Ectodermal cell (in vitro differentiated cells): ENCODE measurements at regions not wholly inside any gene's neighbourhood (a gene's known extent, or its start where the extent isn't known, plus 50 kb on each side); places are given as distances from the start of the nearest gene placed in this dataset.

ENCODE experiments used
- H3K27ac ChIP-seq: 2 replicates; pipeline ENCODE4 v1.7.0; 2013; ENCODE audit warnings: mild to moderate bottlenecking, low read depth, low read length; ENCODE audit not compliant: insufficient read depth, poor library complexity, severe bottlenecking
- H3K27me3 ChIP-seq: 2 replicates; pipeline ENCODE4 v1.7.0; 2013; ENCODE audit warnings: mild to moderate bottlenecking, low read length; ENCODE audit not compliant: insufficient read depth, control insufficient read depth, poor library complexity, severe bottlenecking
- H3K36me3 ChIP-seq: one replicate; pipeline ENCODE4 v1.7.0; 2013; ENCODE audit warnings: low read length; ENCODE audit not compliant: control insufficient read depth, insufficient read depth
- H3K4me1 ChIP-seq: one replicate; pipeline ENCODE4 v1.7.0; 2013; ENCODE audit warnings: low read length; ENCODE audit not compliant: control insufficient read depth, insufficient read depth
- H3K4me3 ChIP-seq: 2 replicates; pipeline ENCODE4 v1.7.0; 2013; ENCODE audit warnings: low read depth, low read length, control low read depth; ENCODE audit not compliant: insufficient read depth
- H3K9me3 ChIP-seq: 2 replicates; pipeline ENCODE4 v1.7.0; 2013; ENCODE audit warnings: mild to moderate bottlenecking, low read length, moderate library complexity; ENCODE audit not compliant: control insufficient read depth
- WGBS, 2 experiments: methylation state at CpG; one replicate each; pipeline ENCODE4 v1.1.7; 2013; ENCODE audit warnings: missing lambda C conversion rate in 2 of 2; 5-methylcytosine and 5-hydroxymethylcytosine counted together

- 93 to 95% methylated on average over 10 of the region's 10 CpGs for WGBS, 2 experiments
- Histone ChIP-seq H3K27ac (no peak overlapping the region), H3K36me3 (no peaks in the 10 kb centered on the region), H3K27me3 (no peaks in the 10 kb centered on the region), H3K9me3 (no peaks in the 10 kb centered on the region), H3K4me3 (no peak overlapping the region), H3K4me1 (no peaks in the 10 kb centered on the region)
Observed at GRCh38 chr11:116527180-116527991, 245.4 kb downstream of the BUD13 start.

DNA sequence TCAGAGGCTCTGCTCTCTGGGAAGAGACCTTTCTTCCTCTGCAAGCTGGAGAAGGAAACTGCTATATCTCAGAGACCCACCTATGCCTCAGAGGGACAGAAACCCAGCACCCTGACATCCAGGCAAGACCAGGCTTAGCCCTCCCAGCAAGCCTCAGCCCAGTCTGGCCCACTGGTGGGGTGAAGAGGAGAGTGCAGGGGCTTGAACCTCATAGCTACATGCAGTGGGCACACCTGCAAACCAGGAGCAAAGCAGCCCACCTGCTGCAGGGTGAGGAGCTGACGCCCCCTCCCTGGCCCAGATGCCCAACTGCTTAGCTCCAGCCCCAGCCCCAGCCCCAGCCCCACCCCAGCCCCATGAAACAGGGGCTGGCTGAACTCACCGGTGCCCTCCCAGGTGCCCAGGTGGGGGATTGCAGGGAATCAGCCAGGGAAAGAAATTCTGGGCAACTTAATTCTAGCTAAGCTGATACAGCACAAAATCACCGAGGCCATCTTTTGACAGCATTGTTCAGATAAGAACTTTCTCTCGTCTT lies 246.8 kb downstream of the BUD13 start:
- Histone ChIP-seq H3K27ac (no peak overlapping the region), H3K36me3 (no peaks in the 10 kb centered on the region), H3K27me3 (no peaks in the 10 kb centered on the region), H3K9me3 (no peaks in the 10 kb centered on the region), H3K4me3 (no peak overlapping the region), H3K4me1 (no peaks in the 10 kb centered on the region)
- 90 to 93% methylated on average over 4 of the region's 4 CpGs for WGBS, 2 experiments

DNA sequence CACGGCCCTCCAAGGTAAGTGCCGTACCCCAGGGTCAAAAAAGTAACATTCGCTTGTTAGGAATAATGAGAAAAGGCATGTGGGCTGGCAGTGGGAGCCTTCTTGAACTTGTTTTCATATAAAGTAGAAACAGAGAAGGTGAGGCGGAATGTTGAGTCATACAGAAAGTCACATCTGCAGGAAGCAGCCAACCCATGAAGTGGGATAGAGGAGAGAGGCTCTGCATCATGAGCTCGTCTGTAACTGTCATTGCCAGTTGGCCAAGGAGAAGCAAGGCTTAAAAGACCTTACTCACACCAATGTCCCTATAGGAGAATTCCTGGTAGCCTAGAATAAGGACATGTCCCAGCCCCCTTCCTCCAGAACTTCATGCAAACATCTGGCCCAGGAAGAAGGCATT lies 253.3 kb downstream of the BUD13 start:
- H3K9me3 ChIP-seq = no peaks in the 10 kb centered on the region
- no peaks in the 10 kb centered on the region for H3K36me3 ChIP-seq
- no peak overlapping the region for H3K27ac ChIP-seq
- H3K27me3 ChIP-seq = no peaks in the 10 kb centered on the region
- peaks cover 6% of the 10 kb centered on the region for H3K4me1 ChIP-seq
- H3K4me3 ChIP-seq = no peak overlapping the region
- WGBS, 2 experiments = 90 to 92% methylated on average over 5 of the region's 5 CpGs

- Histone ChIP-seq H3K36me3 (no peaks in the 10 kb centered on the region), H3K27ac (no peak overlapping the region), H3K4me3 (no peak overlapping the region), H3K4me1 (peaks cover 6% of the 10 kb centered on the region), H3K9me3 (no peaks in the 10 kb centered on the region), H3K27me3 (no peaks in the 10 kb centered on the region)
- WGBS, 2 experiments = 87 to 88% methylated on average over 10 of the region's 10 CpGs
Observed at GRCh38 chr11:116518141-116518540, 254.6 kb downstream of the BUD13 start.

DNA sequence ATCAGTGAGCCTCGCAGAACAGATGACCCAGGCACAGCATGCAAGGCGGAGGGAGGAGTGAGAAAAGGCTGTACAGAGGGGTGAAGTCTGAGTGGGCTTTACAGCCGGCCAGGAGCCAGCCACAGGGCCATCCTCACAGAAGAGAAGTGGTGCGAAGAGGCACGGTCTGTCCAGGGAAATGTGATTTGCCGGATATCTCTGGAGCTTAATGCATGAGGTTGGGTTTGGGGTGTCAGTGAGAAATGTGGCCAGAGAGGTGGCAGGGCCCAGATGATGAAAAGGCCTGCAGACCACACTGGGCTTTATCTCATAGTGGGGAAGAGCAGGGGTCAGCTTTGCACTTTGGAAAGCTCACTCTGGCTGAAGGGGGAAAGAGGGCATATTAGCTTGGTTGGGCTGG lies 255.2 kb downstream of the BUD13 start:
- Histone ChIP-seq H3K36me3 (no peaks in the 10 kb centered on the region), H3K9me3 (no peaks in the 10 kb centered on the region), H3K27ac (no peak overlapping the region), H3K27me3 (no peaks in the 10 kb centered on the region), H3K4me3 (no peak overlapping the region), H3K4me1 (peaks cover 6% of the 10 kb centered on the region)
- WGBS, 2 experiments = 79 to 84% methylated on average over 6 of the region's 6 CpGs

GRCh38 chr11:116517077-116517476 lies 255.7 kb downstream of the BUD13 start:
- no peak overlapping the region for H3K27ac ChIP-seq
- 86 to 88% methylated on average over 4 of the region's 4 CpGs for WGBS, 2 experiments
- H3K4me3 ChIP-seq = no peak overlapping the region
- peaks cover 6% of the 10 kb centered on the region for H3K4me1 ChIP-seq
- H3K9me3 ChIP-seq = no peaks in the 10 kb centered on the region
- no peaks in the 10 kb centered on the region for H3K36me3 ChIP-seq
- no peaks in the 10 kb centered on the region for H3K27me3 ChIP-seq

- H3K4me1 ChIP-seq = peaks cover 6% of the 10 kb centered on the region
- WGBS, 2 experiments = 87 to 89% methylated on average over 7 of the region's 7 CpGs
- no peaks in the 10 kb centered on the region for H3K36me3 ChIP-seq
- H3K27ac ChIP-seq = no peak overlapping the region
- H3K9me3 ChIP-seq = no peaks in the 10 kb centered on the region
- no peaks in the 10 kb centered on the region for H3K27me3 ChIP-seq
- H3K4me3 ChIP-seq = no peak overlapping the region
Observed at GRCh38 chr11:116515664-116516184, 257.1 kb downstream of the BUD13 start.

- Histone ChIP-seq H3K27ac (no peak overlapping the region), H3K9me3 (no peaks in the 10 kb centered on the region), H3K36me3 (no peaks in the 10 kb centered on the region), H3K4me3 (no peak overlapping the region), H3K27me3 (no peaks in the 10 kb centered on the region), H3K4me1 (peaks cover 6% of the 10 kb centered on the region)
- 72 to 73% methylated on average over 7 to 8 of the region's 8 CpGs for WGBS, 2 experiments
Observed at GRCh38 chr11:116513894-116514293, 258.9 kb downstream of the BUD13 start.

GRCh38 chr11:116513278-116513823 lies 259.4 kb downstream of the BUD13 start:
- Histone ChIP-seq H3K4me1 (peaks cover 6% of the 10 kb centered on the region), H3K36me3 (no peaks in the 10 kb centered on the region), H3K4me3 (no peak overlapping the region), H3K27me3 (no peaks in the 10 kb centered on the region), H3K27ac (no peak overlapping the region), H3K9me3 (no peaks in the 10 kb centered on the region)
- WGBS, 2 experiments = 73 to 74% methylated on average over 8 of the region's 8 CpGs

- H3K27ac ChIP-seq = no peak overlapping the region
- 85 to 88% methylated on average over 2 of the region's 2 CpGs for WGBS, 2 experiments
Observed at GRCh38 chr11:116512841-116513240, 259.9 kb downstream of the BUD13 start.

More at GRCh38 chr11:116512841-116513240, 259.9 kb downstream of the BUD13 start:
- no peak overlapping the region for H3K4me3 ChIP-seq
- peaks cover 5% of the 10 kb centered on the region for H3K4me1 ChIP-seq
- H3K27me3 ChIP-seq = no peaks in the 10 kb centered on the region
- H3K36me3 ChIP-seq = no peaks in the 10 kb centered on the region
- H3K9me3 ChIP-seq = no peaks in the 10 kb centered on the region
